Right lobe of liver (tissue), 4 donors: ENCODE measurements at regions not wholly inside any gene's neighbourhood (a gene's known extent, or its start where the extent isn't known, plus 50 kb on each side); places are given as distances from the start of the nearest gene placed in this dataset.

Experiments
- CTCF ChIP-seq, 4 donors: fragments of 200-600 bp in 3 of 4; fragments of 450-650 bp in 1 of 4; IDR thresholded peaks; one replicate each; pipeline versions ENCODE4 v1.5.1 to v1.8.0; 2016 to 2022; ENCODE audit warnings: antibody characterized with exemption in 4 of 4, mild to moderate bottlenecking in 2 of 4
- POLR2A ChIP-seq: fragments of 450-650 bp; IDR thresholded peaks from one replicate; pipeline ENCODE4 v1.6.1; 2017; ENCODE audit warnings: antibody characterized with exemption, mild to moderate bottlenecking
- donor health status: DM: no; HTN: no; CAD: no.
- donor health status: DM: no; HTN: no; CAD: no.
- donor health status: DM: no; HTN: yes; CAD: no.

GRCh38 chr16:47826070-47826469, 329.7 kb downstream of the ABCC12 start:
- TF ChIP-seq POLR2A (no peak), CTCF (IDR thresholded peaks at IDR 0.05) (no peak)
